HL-60 (cell line): ENCODE measurements at regions not wholly inside any gene's neighbourhood (a gene's known extent, or its start where the extent isn't known, plus 50 kb on each side); places are given as distances from the start of the nearest gene placed in this dataset.
"Not testable (repeated sequence)": the region's sequence is repeated elsewhere in the genome, so short reads cannot be mapped to it uniquely, and the experiment has no call there.

Source experiments
- DNase-seq, 2 experiments: peaks; one replicate each; pipeline ENCODE4 v3.0.0-alpha.2; 2010 to 2020; ENCODE audit warnings: low read depth in 1 of 2, low spot score in 1 of 2
- H3K27ac ChIP-seq: fragments of 250-450 bp; sonication (Bioruptor Pico); replicated peaks from 2 replicates; pipeline ENCODE4 v1.5.1; 2020; ENCODE audit warnings: mild to moderate bottlenecking, moderate library complexity
- H3K27me3 ChIP-seq: fragments of 250-450 bp; sonication (Bioruptor Pico); 2 replicates; pipeline ENCODE4 v1.5.1; 2021; ENCODE audit warnings: mild to moderate bottlenecking, moderate library complexity; ENCODE audit not compliant: insufficient read depth, poor library complexity, severe bottlenecking
- H3K4me3 ChIP-seq: replicated peaks from 2 replicates; pipeline ENCODE4 v1.5.1; 2011; ENCODE audit warnings: mild to moderate bottlenecking, control low read depth, low read length; ENCODE audit not compliant: insufficient read depth
- GABPA ChIP-seq: IDR thresholded peaks from 2 replicates; pipeline ENCODE4 v1.6.1; 2012; ENCODE audit warnings: low read depth
- POLR2AphosphoS5 ChIP-seq: IDR thresholded peaks from 2 replicates; pipeline ENCODE4 v1.6.1; 2012; ENCODE audit warnings: low read depth
- SPI1 ChIP-seq: IDR thresholded peaks from 2 replicates; pipeline ENCODE4 v1.6.1; 2012; ENCODE audit warnings: low read depth, mild to moderate bottlenecking, borderline replicate concordance
- TF ChIP-seq, protein P1 (sequence below): IDR thresholded peaks from 2 replicates; pipeline ENCODE4 v1.6.1; 2012; ENCODE audit warnings: low read depth; ENCODE audit not compliant: insufficient replicate concordance
- TF ChIP-seq, protein P2 (sequence below): IDR thresholded peaks from one replicate; pipeline ENCODE4 v1.5.1; 2011; ENCODE audit warnings: low read length, control low read depth, inconsistent platforms; ENCODE audit not compliant: insufficient read depth

DNA sequence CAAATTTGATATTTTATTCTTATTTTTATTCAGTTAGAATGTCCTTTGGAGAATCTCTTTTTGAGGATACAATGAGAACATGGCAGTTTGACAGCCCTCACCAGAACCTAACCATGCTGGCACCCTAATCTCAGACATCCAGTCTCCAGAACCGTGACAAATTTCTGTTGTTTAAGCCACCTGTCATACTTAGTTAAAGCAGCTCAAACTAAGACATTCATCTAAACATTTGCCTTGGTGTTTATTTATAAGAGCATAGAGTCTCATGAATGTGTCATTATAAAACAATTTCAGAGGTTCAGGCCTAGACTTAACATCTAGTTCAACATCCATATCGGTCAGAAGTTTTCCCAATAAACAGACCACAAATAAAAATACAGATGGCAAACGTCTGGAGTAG, 125.1 kb upstream of the FUNDC1 start:
- Histone ChIP-seq H3K27ac (no peak overlapping the region), H3K27me3 (no peaks in the 10 kb centered on the region), H3K4me3 (no peak overlapping the region)
- TF ChIP-seq GABPA (no peak), SPI1 (no peak), POLR2AphosphoS5 (no peak)
- TF ChIP-seq, protein P1, sequence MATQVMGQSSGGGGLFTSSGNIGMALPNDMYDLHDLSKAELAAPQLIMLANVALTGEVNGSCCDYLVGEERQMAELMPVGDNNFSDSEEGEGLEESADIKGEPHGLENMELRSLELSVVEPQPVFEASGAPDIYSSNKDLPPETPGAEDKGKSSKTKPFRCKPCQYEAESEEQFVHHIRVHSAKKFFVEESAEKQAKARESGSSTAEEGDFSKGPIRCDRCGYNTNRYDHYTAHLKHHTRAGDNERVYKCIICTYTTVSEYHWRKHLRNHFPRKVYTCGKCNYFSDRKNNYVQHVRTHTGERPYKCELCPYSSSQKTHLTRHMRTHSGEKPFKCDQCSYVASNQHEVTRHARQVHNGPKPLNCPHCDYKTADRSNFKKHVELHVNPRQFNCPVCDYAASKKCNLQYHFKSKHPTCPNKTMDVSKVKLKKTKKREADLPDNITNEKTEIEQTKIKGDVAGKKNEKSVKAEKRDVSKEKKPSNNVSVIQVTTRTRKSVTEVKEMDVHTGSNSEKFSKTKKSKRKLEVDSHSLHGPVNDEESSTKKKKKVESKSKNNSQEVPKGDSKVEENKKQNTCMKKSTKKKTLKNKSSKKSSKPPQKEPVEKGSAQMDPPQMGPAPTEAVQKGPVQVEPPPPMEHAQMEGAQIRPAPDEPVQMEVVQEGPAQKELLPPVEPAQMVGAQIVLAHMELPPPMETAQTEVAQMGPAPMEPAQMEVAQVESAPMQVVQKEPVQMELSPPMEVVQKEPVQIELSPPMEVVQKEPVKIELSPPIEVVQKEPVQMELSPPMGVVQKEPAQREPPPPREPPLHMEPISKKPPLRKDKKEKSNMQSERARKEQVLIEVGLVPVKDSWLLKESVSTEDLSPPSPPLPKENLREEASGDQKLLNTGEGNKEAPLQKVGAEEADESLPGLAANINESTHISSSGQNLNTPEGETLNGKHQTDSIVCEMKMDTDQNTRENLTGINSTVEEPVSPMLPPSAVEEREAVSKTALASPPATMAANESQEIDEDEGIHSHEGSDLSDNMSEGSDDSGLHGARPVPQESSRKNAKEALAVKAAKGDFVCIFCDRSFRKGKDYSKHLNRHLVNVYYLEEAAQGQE, result no peak
- TF ChIP-seq, protein P2, sequence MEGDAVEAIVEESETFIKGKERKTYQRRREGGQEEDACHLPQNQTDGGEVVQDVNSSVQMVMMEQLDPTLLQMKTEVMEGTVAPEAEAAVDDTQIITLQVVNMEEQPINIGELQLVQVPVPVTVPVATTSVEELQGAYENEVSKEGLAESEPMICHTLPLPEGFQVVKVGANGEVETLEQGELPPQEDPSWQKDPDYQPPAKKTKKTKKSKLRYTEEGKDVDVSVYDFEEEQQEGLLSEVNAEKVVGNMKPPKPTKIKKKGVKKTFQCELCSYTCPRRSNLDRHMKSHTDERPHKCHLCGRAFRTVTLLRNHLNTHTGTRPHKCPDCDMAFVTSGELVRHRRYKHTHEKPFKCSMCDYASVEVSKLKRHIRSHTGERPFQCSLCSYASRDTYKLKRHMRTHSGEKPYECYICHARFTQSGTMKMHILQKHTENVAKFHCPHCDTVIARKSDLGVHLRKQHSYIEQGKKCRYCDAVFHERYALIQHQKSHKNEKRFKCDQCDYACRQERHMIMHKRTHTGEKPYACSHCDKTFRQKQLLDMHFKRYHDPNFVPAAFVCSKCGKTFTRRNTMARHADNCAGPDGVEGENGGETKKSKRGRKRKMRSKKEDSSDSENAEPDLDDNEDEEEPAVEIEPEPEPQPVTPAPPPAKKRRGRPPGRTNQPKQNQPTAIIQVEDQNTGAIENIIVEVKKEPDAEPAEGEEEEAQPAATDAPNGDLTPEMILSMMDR, result no peak
- no peak for DNase-seq

DNA sequence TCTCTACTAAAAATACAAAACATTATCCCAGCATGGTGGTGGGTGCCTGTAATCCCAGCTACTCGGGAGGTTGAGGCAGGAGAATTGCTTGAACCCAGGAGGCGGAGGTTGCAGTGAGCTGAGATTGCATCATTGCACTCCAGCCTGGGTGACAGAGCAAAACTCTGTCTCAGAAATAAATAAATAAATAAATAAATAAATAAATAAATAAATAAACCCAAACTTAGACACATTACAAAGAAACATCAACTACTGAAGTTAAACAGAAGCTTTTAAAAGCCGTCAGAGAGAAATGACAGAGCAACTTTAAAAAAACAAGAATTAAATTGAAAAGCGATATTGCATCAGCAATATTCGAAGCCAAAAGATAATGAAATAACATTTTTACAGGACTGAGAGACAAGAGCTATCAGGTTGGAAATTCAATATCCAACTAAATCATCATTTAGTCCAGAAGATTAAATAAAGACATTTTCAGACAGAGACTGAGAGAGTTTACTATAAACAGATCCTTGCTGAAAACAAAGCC, 115.1 kb upstream of the FUNDC1 start:
- H3K27me3 ChIP-seq, H3K4me3 ChIP-seq, DNase-seq, H3K27ac ChIP-seq: not testable (repeated sequence)

DNA sequence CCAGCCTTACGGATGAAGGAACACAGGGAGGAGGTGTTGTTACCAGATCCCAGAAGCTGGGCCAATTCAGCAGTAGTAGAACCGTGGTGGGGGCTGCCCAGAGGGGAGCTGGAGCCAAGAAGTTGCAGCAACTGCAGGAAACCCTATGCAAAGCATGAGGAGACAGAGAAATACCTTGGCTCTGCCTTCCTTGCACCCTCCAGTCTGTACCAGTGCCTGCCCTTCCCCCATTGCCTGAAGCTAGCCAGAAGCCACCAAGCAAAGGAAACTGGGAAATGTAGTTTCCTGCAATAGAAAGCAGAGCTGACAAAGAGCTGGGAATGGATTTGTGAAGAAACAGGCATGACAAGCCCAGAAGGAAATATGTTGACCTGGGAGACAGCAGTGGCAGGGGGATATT, 108.7 kb upstream of the FUNDC1 start:
- Histone ChIP-seq H3K27me3 (no peaks in the 10 kb centered on the region), H3K27ac (no peak overlapping the region), H3K4me3 (no peak overlapping the region)
- no peak for TF ChIP-seq POLR2AphosphoS5
- TF ChIP-seq, protein P2, result no peak
- DNase-seq, result no peak

DNA sequence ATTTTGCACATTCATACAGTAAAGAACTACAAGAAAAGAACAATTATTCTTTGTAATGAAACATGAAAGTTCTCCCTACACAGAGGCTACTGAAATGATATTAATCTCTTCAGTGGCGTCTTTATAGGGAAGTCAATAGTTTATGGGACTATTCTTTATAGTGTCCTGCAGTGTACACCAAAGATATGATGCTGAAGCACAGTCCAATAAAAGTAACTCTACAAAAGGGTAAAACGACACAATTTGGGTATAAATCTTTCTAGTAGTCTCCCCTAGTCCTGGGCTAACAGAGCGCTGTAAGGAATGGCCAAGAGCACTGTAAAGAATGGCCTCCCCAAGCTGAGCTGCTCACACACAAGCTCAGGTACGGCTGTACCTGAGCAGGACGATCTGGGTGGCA, 101.1 kb upstream of the FUNDC1 start:
- H3K27me3 ChIP-seq, result no peaks in the 10 kb centered on the region
- DNase-seq, result no peak
- no peak overlapping the region for H3K27ac ChIP-seq
- TF ChIP-seq SPI1, result no peak
- TF ChIP-seq, protein P1, result no peak
- no peak overlapping the region for H3K4me3 ChIP-seq

DNA sequence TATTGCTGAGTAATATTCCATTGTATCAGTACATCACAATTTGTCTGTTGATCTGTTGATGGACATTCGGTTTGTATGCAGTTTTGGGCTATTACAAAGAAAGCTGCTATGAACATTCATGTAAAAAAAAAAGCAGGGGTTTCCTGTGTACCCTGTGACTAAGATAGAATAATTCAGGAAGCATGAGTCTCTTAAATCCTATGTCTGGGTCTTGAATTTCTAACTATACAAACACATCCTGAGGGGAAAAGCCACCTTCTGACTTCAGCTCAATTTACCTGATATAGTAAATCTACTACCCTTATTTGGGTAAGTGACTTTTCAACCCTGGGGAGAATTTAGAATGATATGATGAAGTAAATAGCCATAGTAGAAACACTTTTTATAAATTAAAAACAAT, 94.6 kb upstream of the FUNDC1 start:
- no peak for TF ChIP-seq SPI1
- TF ChIP-seq, protein P2, result no peak
- Histone ChIP-seq H3K27ac (no peak overlapping the region), H3K27me3 (no peaks in the 10 kb centered on the region), H3K4me3 (no peak overlapping the region)
- no peak for DNase-seq
